Suprapubic skin (tissue), 4 donors: ENCODE measurements at regions not wholly inside any gene's neighbourhood (a gene's known extent, or its start where the extent isn't known, plus 50 kb on each side); places are given as distances from the start of the nearest gene placed in this dataset.

Experiments used
- CTCF ChIP-seq, 2 donors: fragments of 200-600 bp in 1 of 2; fragments of 450-650 bp in 1 of 2; sonication (generic) in 1 of 2; IDR thresholded peaks; one replicate each; pipeline ENCODE4 v1.5.1; 2016 to 2019; ENCODE audit warnings: antibody characterized with exemption in 2 of 2, mild to moderate bottlenecking in 1 of 2, moderate library complexity in 1 of 2
- EP300 ChIP-seq: sonication (generic); formaldehyde crosslinking; IDR thresholded peaks from one replicate; pipeline ENCODE4 v1.6.1; 2017; ENCODE audit warnings: antibody characterized with exemption
- POLR2A ChIP-seq, 2 donors: fragments of 450-650 bp; IDR thresholded peaks; one replicate each; pipeline ENCODE4 v1.6.1; 2017; ENCODE audit warnings: antibody characterized with exemption in 2 of 2, mild to moderate bottlenecking in 2 of 2, moderate library complexity in 2 of 2
- POLR2AphosphoS5 ChIP-seq, 3 donors: sonication (generic); formaldehyde crosslinking; IDR thresholded peaks; one replicate each; pipeline ENCODE4 v1.6.1; 2017; ENCODE audit warnings: antibody characterized with exemption in 3 of 3

- no peak for TF ChIP-seq POLR2AphosphoS5 (IDR thresholded peaks at IDR 0.05)
- no peak for TF ChIP-seq CTCF (IDR thresholded peaks at IDR 0.05)
- TF ChIP-seq POLR2A (IDR thresholded peaks at IDR 0.05): no peak
- TF ChIP-seq EP300: no peak
These were observed 281.5 kb upstream of the HTR2A start for GRCh38 chr13:47178090-47178950.
